Heart right ventricle (tissue), 16 donors: ENCODE measurements at regions not wholly inside any gene's neighbourhood (a gene's known extent, or its start where the extent isn't known, plus 50 kb on each side); places are given as distances from the start of the nearest gene placed in this dataset.

Experiments used
- ATAC-seq, 8 donors: fragments of 200-7000 bp; cut with Tn5 transposase; one replicate each; pipeline ENCODE4 v1.9.1; 2020; ENCODE audit warnings: mild to moderate bottlenecking in 8 of 8, moderate library complexity in 8 of 8, moderate number of reproducible peaks in 1 of 8
- DNase-seq, 2 donors: peaks; one replicate each; pipeline ENCODE4 v3.0.0-alpha.2; 2020
- H3K27ac ChIP-seq, 10 donors: fragments of 200-600 bp; sonication (generic) in 2 of 10; one replicate each; pipeline versions ENCODE4 v1.5.0 to v1.8.0; 2020 to 2022; ENCODE audit warnings: mild to moderate bottlenecking in 3 of 10
- H3K27me3 ChIP-seq, 7 donors: fragments of 200-600 bp; one replicate each; pipeline ENCODE4 v1.8.0; 2021 to 2022; ENCODE audit warnings: mild to moderate bottlenecking in 2 of 7
- H3K36me3 ChIP-seq, 9 donors: fragments of 200-600 bp; sonication (generic) in 1 of 9; one replicate each; pipeline versions ENCODE4 v1.5.0 to v1.8.0; 2020 to 2022; ENCODE audit warnings: mild to moderate bottlenecking in 2 of 9
- H3K4me1 ChIP-seq, 9 donors: fragments of 200-600 bp; sonication (generic) in 1 of 9; one replicate each; pipeline versions ENCODE4 v1.5.0 to v1.8.0; 2020 to 2022; ENCODE audit warnings: mild to moderate bottlenecking in 4 of 9
- H3K4me3 ChIP-seq, 10 donors: fragments of 200-600 bp; sonication (generic) in 2 of 10; one replicate each; pipeline versions ENCODE4 v1.5.0 to v1.8.0; 2020 to 2022; ENCODE audit warnings: mild to moderate bottlenecking in 7 of 10, moderate library complexity in 2 of 10
- H3K9me3 ChIP-seq, 11 donors: fragments of 200-600 bp in 10 of 11; sonication (generic) in 2 of 11; one replicate each; pipeline versions ENCODE4 v1.5.0 to v1.8.0; 2013 to 2022; ENCODE audit warnings: mild to moderate bottlenecking in 2 of 11, control low read depth in 1 of 11, moderate library complexity in 1 of 11
- WGBS, 2 donors: extraction: QIAGEN DNeasy Blood & Tissue Kit; methylation state at CpG; one replicate each; pipeline ENCODE4 v1.1.7; 2013; ENCODE audit warnings: inconsistent platforms in 1 of 2; 5-methylcytosine and 5-hydroxymethylcytosine counted together
- intact Hi-C, 10 donors: fragments of 100-400 bp; cut with DNase I; formaldehyde crosslinking; loops; one replicate each; pipeline versions ENCODE4 v1.11.1 to v1.14.2; 2022
- TF ChIP-seq, protein P1 (sequence below), 9 donors: fragments of 200-600 bp; sonication (generic) in 2 of 9; IDR thresholded peaks; one replicate each; pipeline versions ENCODE4 v1.5.0 to v1.8.0; 2021 to 2022; ENCODE audit warnings: antibody characterized with exemption in 9 of 9, mild to moderate bottlenecking in 5 of 9, moderate library complexity in 1 of 9
- donor health status: Arrhythmogenic right ventricular cardiomyopathy.
- donor health status: ischemic (EF 13 %, LVEDD 7.1; RV severe dilation, severe dysfunction).
- donor health status: healthy with polysubstance abuse.
- donor health status: DM: no; HTN: yes; CAD: no.
- donor health status: DM: no; HTN: no; CAD: no.
- donor health status: ischemic (EF 25% LVEDD 6.9; RV normal size, moderate dysfunction).
- donor health status: ischemic (EF 25% LVEDD 5.7; RV mildly dilated, moderate dysfunction).
- donor health status: healthy.
- donor health status: DM: yes; HTN: yes; CAD: no.
- donor health status: Ischemic cardiomyopathy.
- donor health status: ischemic (EF 35%, LVEDD 5.7; RV mildly dilated, moderate dysfunction).
- donor health status: nonischemic (EF 11% LVEDD 7.7; RV severe dilation, severe dysfunction).
- donor health status: DM: yes; HTN: yes; CAD: no.
- donor health status: PGD.
- donor health status: ischemic (EF 29% LVEDD 5.4; RV normal size, mild dysfunction).
- donor health status: nonischemic (EF 23%, LVEDD 6.1; RV moderate dilation, normal function).

DNA sequence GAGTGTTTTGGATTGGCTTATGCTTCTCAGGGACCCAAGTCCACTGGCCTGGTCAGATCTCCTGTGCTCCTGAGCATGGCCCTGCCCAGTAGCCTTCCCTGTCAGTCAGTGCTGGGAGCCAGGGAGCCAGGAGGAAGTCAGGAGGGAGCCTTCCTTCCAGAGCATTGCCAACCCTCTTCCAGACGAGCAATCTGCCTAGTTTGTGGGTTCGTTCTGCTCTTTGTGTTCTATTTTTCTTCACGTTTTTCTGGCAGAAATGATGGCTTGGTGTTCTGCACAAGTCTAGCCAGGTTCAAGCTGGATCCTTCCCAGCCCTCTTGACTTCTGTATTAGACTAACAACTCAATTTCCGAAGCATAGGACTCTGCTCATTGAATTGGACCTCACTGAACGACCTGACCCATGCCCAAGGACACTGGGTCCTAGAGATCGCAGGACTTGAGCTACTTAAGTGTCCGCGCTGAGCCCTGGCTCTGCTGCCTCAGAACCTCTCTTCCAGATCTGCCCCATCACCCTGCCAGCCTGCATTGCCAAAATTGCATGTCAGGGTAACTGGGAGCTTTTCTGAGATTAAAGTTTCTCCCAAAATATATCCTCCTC is 76.2 kb upstream of the MPP7 start:
- Histone ChIP-seq H3K27me3 (peaks cover 0 to 8% (median 2%) of the 10 kb centered on the region in 7 donors), H3K27ac (no peak overlapping the region), H3K36me3 (no peaks in the 10 kb centered on the region), H3K9me3 (no peaks in the 10 kb centered on the region), H3K4me1 (peaks cover 0 to 35% (median 0%) of the 10 kb centered on the region in 9 donors), H3K4me3 (no peak overlapping the region)
- no peak for DNase-seq
- WGBS, 2 donors, result 69 to 79% methylated on average over 8 of the region's 8 CpGs
- intact Hi-C loops, result loop anchor here in 2 of 10 donors (5.0 to 10.0 kb wide), 2 partner anchors 77 to 934 kb away; partner anchors contain the start of gene MPP7 (in 1 of the 2)
- ATAC-seq, result no peak
- TF ChIP-seq, protein P1, sequence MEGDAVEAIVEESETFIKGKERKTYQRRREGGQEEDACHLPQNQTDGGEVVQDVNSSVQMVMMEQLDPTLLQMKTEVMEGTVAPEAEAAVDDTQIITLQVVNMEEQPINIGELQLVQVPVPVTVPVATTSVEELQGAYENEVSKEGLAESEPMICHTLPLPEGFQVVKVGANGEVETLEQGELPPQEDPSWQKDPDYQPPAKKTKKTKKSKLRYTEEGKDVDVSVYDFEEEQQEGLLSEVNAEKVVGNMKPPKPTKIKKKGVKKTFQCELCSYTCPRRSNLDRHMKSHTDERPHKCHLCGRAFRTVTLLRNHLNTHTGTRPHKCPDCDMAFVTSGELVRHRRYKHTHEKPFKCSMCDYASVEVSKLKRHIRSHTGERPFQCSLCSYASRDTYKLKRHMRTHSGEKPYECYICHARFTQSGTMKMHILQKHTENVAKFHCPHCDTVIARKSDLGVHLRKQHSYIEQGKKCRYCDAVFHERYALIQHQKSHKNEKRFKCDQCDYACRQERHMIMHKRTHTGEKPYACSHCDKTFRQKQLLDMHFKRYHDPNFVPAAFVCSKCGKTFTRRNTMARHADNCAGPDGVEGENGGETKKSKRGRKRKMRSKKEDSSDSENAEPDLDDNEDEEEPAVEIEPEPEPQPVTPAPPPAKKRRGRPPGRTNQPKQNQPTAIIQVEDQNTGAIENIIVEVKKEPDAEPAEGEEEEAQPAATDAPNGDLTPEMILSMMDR (IDR thresholded peaks at IDR 0.05), result no peak

DNA sequence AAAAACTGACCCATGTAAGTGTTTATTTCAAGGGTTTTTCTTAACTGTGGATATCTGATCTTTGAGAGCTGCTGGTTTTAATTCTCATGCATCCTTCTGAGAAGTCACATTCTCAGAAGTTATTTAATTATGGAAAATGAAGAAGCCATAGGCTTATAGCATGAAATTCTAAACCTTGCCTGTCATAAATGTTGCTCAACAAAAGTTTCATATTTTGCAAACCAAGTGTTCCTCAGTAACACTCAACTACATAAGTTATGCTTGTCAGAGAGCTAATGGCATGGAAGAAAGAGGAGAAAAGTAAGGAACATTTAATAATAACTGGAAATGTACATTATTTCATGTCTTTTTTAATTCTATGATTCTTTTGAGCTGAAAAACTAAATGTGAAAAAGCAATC is 78.6 kb upstream of the MPP7 start:
- Histone ChIP-seq H3K27me3 (peaks cover 0 to 8% (median 2%) of the 10 kb centered on the region in 7 donors), H3K27ac (no peak overlapping the region), H3K36me3 (no peaks in the 10 kb centered on the region), H3K4me1 (peaks cover 0 to 25% (median 0%) of the 10 kb centered on the region in 9 donors), H3K9me3 (no peaks in the 10 kb centered on the region), H3K4me3 (no peak overlapping the region)
- ATAC-seq (no peak), DNase-seq (no peak)
- intact Hi-C loops, result loop anchor here (1.0 to 10.0 kb wide), 8 partner anchors 79 to 937 kb away; partner anchors contain the start of genes MPP7 (in 5 of the 10) and MKX (in 2 of the 10)
- TF ChIP-seq, protein P1 (IDR thresholded peaks at IDR 0.05), result no peak

DNA sequence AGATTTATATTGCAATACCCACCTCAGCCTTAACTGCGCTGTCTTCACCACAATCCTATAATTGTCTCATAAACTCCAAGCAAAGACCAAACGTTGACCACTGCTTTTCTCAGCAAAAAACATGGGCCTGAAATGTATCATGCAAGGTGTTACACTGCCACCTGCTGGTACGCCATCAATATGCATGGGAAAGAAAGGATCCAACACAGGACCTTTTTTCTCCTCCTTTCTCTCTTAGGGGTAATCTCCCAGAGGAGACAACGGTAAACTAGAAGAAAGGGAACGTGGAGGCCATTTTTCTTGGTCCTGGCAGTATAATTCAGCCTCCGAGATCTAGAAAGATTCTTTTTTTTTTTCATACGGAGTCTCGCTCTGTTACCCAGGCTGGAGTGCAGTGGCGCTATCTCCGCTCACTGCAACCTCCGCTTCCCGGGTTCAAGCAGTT is 79.1 kb upstream of the MPP7 start:
- peak; percentile 47 to 79 for DNase-seq
- TF ChIP-seq, protein P1 (IDR thresholded peaks at IDR 0.05), result peak; percentile 77 to 95 (median 92)
- 40 to 41% methylated on average over 12 of the region's 12 CpGs for WGBS, 2 donors
- H3K36me3 ChIP-seq, result no peaks in the 10 kb centered on the region
- intact Hi-C loops, result loop anchor here (1.0 to 10.0 kb wide), 9 partner anchors 79 to 937 kb away; partner anchors contain the start of genes MPP7 (in 6 of the 10) and MKX (in 2 of the 10)
- no peak overlapping the region for H3K4me3 ChIP-seq
- ATAC-seq, result peak; percentile 77 to 93 (median 86)
- peaks cover 0 to 22% (median 0%) of the 10 kb centered on the region in 9 donors for H3K4me1 ChIP-seq
- no peak overlapping the region for H3K27ac ChIP-seq
- H3K27me3 ChIP-seq, result peaks cover 0 to 8% (median 3%) of the 10 kb centered on the region in 7 donors
- H3K9me3 ChIP-seq, result no peaks in the 10 kb centered on the region

DNA sequence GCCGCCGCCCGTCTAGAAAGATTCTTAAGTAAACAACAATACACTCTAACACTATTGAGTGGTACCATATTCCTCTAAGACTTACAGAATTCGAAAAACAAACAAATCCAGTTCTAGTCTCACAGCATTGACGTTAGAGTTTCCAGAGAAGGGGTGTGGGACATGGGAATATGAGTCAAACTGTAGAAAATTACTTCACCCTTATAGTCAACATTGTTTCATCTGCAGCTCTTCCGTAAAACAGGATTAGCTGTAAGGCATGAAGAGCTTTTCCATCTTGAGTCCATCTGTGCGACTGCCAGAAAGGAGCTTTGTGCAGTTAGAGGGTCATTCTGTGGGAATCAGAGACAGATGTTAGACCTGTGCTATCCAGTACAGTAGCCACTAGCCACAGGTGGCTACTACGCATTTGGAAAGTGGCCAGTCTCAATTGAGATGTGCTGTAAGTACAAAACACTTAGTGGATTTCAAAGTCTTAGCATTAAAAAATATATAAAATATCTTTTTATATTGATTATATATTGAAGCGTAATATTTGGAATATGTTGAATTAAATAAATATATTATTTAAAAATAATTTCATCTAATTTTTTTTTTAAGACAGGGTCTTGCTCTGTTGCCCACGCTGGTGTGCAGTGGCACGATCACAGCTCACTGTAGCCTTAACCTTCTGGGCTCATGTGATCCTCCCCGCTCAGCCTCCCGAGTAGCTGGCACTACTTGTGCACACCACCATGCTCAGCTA is 79.8 kb upstream of the MPP7 start:
- Histone ChIP-seq H3K36me3 (no peaks in the 10 kb centered on the region), H3K27me3 (peaks cover 0 to 8% (median 3%) of the 10 kb centered on the region in 7 donors), H3K27ac (no peak overlapping the region), H3K4me3 (no peak overlapping the region), H3K4me1 (peaks cover 0 to 22% (median 0%) of the 10 kb centered on the region in 9 donors), H3K9me3 (no peaks in the 10 kb centered on the region)
- intact Hi-C loops, result loop anchor here in 9 of 10 donors (1.0 to 10.0 kb wide), 9 partner anchors 80 to 938 kb away; partner anchors contain the start of genes MPP7 (in 5 of the 9) and MKX (in 2 of the 9)
- ATAC-seq (no peak), DNase-seq (no peak)
- 79 to 84% methylated on average over 13 of the region's 13 CpGs for WGBS, 2 donors
- TF ChIP-seq, protein P1 (IDR thresholded peaks at IDR 0.05), result no peak
